Naive B cell (primary cell): ENCODE measurements at regions not wholly inside any gene's neighbourhood (a gene's known extent, or its start where the extent isn't known, plus 50 kb on each side); places are given as distances from the start of the nearest gene placed in this dataset.

ENCODE experiments used
- ATAC-seq, 2 donors: fragments of 150-1000 bp; cut with Tn5 transposase; 2 replicates each; pipeline ENCODE4 v1.10.0; 2021; ENCODE audit warnings: low read depth in 2 of 2, mild to moderate bottlenecking in 2 of 2, moderate library complexity in 2 of 2
- DNase-seq: peaks from one replicate; pipeline ENCODE4 v3.0.0; 2022
- H3K27ac Mint-ChIP-seq, 6 donors: one replicate each; pipeline ENCODE4 v1.8.0; 2020 to 2022; ENCODE audit warnings: mild to moderate bottlenecking in 6 of 6, mixed read lengths in 6 of 6, moderate library complexity in 5 of 6, inconsistent platforms in 2 of 6
- H3K27me3 Mint-ChIP-seq, 3 donors: one replicate each; pipeline ENCODE4 v1.8.0; 2021 to 2022; ENCODE audit warnings: mixed read lengths in 3 of 3, mild to moderate bottlenecking in 1 of 3
- H3K36me3 Mint-ChIP-seq, 2 donors: one replicate each; pipeline ENCODE4 v1.8.0; 2020 to 2022; ENCODE audit warnings: mixed read lengths in 2 of 2, inconsistent platforms in 1 of 2, mild to moderate bottlenecking in 1 of 2
- H3K4me1 Mint-ChIP-seq, 3 donors: one replicate each; pipeline ENCODE4 v1.8.0; 2020 to 2022; ENCODE audit warnings: mixed read lengths in 3 of 3, inconsistent platforms in 1 of 3, mild to moderate bottlenecking in 1 of 3, moderate library complexity in 1 of 3
- H3K4me3 Mint-ChIP-seq, 8 donors: one replicate each; pipeline ENCODE4 v1.8.0; 2020 to 2022; ENCODE audit warnings: mild to moderate bottlenecking in 8 of 8, mixed read lengths in 8 of 8, moderate library complexity in 8 of 8, inconsistent platforms in 2 of 8
- H3K9me3 Mint-ChIP-seq, 7 donors: one replicate each; pipeline ENCODE4 v1.8.0; 2020 to 2022; ENCODE audit warnings: mixed read lengths in 7 of 7, mild to moderate bottlenecking in 5 of 7, inconsistent platforms in 2 of 7, moderate library complexity in 1 of 7

DNA sequence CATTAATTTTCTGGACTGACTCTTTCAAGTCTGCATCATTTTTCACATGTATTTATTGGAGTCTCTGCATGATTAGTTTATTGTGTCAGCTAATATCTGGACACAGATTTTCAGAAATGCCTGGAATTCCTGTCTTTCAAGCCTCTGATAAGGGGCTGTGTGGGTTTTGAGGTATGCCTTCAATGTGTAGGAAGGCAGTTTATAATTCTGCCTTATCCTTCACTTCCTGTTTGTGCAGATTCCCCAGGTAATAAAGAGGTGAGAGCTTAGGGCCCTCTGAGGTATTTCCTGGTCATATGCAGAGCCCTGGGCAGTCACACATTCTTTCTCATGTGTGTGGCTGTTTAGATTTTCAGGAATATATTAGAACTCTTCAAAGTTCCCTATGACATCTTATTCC is 79.4 kb upstream of the PRKCQ start:
- Mint-ChIP-seq H3K27me3 (peaks cover 8 to 29% (median 9%) of the 10 kb centered on the region in 3 donors), H3K9me3 (peaks cover 0 to 6% (median 1%) of the 10 kb centered on the region in 7 donors), H3K4me3 (no peak overlapping the region), H3K27ac (no peak overlapping the region), H3K4me1 (no peaks in the 10 kb centered on the region), H3K36me3 (no peaks in the 10 kb centered on the region)
- DNase-seq: no peak
- no peak for ATAC-seq

DNA sequence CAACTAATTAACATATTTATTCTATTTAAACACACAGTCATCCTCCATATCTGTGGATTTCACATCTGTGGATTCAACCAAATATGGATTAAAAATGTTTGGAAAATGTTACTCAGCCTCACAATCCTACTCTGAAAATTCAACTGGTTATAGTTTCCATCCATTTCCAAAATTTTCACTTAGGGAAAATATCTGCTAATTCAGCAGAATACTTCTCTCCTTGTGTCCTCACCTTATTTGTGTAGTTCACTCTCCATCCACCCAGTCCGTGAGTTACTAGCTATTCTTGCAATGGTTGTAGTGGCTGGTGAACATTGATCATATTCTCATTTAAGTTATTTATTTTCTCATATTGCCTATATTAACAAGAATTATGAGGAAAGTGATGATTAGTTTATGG is 77.6 kb upstream of the PRKCQ start:
- Mint-ChIP-seq H3K27ac (no peak overlapping the region), H3K4me3 (no peak overlapping the region), H3K36me3 (no peaks in the 10 kb centered on the region), H3K27me3 (peaks cover 8 to 37% (median 13%) of the 10 kb centered on the region in 3 donors), H3K4me1 (no peaks in the 10 kb centered on the region), H3K9me3 (peaks cover 0 to 6% (median 1%) of the 10 kb centered on the region in 7 donors)
- ATAC-seq (no peak), DNase-seq (no peak)

DNA sequence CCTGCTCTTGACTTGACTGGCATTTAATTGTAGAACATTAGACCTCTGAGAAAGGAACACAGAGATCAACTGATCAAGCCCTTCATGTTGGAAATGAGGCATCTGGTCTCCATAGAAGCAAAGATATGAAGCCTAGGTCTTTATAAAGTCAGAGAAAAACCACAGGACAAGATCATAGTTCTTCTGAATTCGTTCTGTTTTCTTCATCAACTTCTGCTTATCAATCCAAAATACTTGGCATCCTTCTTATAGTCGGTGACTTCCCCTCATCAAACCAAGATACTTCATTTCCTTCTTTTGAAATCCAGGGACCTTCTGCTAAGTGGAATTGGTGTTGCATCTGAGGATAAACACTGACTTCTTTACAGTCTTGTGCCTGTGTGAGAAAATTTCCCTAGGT is 77.1 kb upstream of the PRKCQ start:
- Mint-ChIP-seq H3K4me1 (no peaks in the 10 kb centered on the region), H3K27me3 (peaks cover 8 to 37% (median 13%) of the 10 kb centered on the region in 3 donors), H3K27ac (no peak overlapping the region), H3K9me3 (peaks cover 0 to 6% (median 1%) of the 10 kb centered on the region in 7 donors), H3K36me3 (no peaks in the 10 kb centered on the region), H3K4me3 (no peak overlapping the region)
- DNase-seq (no peak), ATAC-seq (no peak)

GRCh38 chr10:6654571-6654970 is 74.5 kb upstream of the PRKCQ start:
- DNase-seq: no peak
- ATAC-seq: no peak
- Mint-ChIP-seq H3K36me3 (no peaks in the 10 kb centered on the region), H3K9me3 (peaks cover 0 to 6% (median 0%) of the 10 kb centered on the region in 7 donors), H3K27ac (no peak overlapping the region), H3K4me3 (no peak overlapping the region), H3K27me3 (peaks cover 8 to 29% (median 13%) of the 10 kb centered on the region in 3 donors), H3K4me1 (no peaks in the 10 kb centered on the region)

DNA sequence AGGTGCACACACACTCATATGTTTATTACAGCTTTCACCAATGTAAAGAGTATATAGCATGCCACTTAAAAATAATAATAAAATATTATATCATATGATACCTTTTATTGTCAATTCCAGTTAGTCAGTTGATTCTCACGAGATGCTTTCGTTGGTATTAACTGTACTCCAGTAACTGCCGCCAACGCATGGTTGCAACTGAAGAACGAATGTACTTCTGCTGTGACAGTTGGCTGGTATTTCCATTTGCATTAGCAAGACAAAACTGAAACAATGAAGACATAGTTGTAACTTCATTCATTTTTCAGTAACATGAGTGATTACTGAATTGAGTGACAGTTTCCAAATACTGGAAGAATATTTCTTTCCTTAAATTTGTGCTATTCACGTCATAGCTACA is 70.5 kb upstream of the PRKCQ start:
- Mint-ChIP-seq H3K9me3 (peaks cover 0 to 2% (median 0%) of the 10 kb centered on the region in 7 donors), H3K36me3 (no peaks in the 10 kb centered on the region), H3K27me3 (peaks cover 0 to 14% (median 11%) of the 10 kb centered on the region in 3 donors), H3K27ac (no peak overlapping the region), H3K4me1 (no peaks in the 10 kb centered on the region), H3K4me3 (no peak overlapping the region)
- DNase-seq (no peak), ATAC-seq (no peak)

DNA sequence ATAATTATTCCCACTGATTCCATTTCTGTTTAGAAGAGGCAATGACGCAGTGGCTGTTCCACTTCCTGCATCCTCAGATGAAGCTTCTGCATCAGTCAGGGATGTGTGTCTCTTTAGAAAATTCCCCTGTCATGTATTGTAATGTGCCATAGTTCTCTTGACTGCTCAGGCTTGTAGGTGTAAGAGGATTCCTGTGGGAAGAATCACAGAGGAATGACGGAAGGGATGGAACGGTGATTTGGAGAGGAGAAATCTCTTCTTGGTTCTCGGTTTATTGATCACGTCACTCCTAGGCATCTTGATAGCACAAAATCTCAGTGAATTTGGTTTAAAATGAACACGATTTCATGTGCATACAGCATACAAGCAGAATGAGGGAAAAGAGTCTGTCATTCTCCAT is 69.8 kb upstream of the PRKCQ start:
- no peak overlapping the region for H3K4me3 Mint-ChIP-seq
- no peak for ATAC-seq

DNA sequence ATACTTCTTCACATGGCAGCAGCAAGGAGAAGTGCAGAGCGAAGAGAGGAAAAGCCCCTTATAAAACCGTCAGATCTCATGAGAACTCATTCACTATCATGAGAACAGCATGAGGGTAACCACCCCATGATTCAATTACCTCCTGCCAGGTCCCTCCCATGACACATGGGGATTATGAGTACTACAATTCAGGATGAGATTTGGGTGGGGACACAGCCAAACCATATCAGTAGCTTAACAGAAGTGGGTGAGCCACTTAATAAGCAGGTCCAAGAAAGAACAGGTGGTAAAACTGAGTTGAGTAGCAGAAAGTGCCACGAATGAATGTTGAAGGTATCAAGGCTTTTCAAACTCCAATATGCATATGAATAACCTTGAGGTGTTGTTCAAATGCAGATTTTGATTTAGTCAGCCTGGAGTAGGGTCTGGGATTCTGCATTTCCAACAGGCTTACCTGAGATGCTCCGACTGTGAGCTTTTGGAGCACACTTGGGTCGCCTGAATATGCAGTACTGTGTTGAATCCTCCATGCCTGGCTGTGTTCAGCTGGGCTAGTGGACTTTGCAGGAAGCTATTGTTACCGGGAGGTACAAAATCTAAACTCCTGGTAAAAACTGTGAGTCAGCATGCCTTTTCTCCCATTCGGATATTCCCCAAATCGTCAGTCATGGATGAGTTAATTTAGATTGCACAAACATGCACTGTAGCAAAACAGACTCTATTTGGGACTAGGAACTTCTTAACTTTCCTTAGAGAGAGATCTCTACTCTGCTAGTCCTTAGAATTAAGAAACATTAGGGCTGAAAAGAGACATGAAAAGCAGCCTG is 69.0 kb upstream of the PRKCQ start:
- no peak overlapping the region for H3K4me3 Mint-ChIP-seq
- peaks cover 0 to 2% (median 0%) of the 10 kb centered on the region in 7 donors for H3K9me3 Mint-ChIP-seq
- no peaks in the 10 kb centered on the region for H3K4me1 Mint-ChIP-seq
- peaks cover 0 to 19% (median 9%) of the 10 kb centered on the region in 3 donors for H3K27me3 Mint-ChIP-seq
- H3K27ac Mint-ChIP-seq: no peak overlapping the region
- ATAC-seq (no peak), DNase-seq (no peak)
- H3K36me3 Mint-ChIP-seq: no peaks in the 10 kb centered on the region

More for the DNA sequence above, 69.8 kb upstream of the PRKCQ start:
- Mint-ChIP-seq H3K4me1 (no peaks in the 10 kb centered on the region), H3K36me3 (no peaks in the 10 kb centered on the region), H3K9me3 (peaks cover 0 to 2% (median 0%) of the 10 kb centered on the region in 7 donors), H3K27me3 (peaks cover 0 to 16% (median 9%) of the 10 kb centered on the region in 3 donors), H3K27ac (no peak overlapping the region)
- DNase-seq: no peak

DNA sequence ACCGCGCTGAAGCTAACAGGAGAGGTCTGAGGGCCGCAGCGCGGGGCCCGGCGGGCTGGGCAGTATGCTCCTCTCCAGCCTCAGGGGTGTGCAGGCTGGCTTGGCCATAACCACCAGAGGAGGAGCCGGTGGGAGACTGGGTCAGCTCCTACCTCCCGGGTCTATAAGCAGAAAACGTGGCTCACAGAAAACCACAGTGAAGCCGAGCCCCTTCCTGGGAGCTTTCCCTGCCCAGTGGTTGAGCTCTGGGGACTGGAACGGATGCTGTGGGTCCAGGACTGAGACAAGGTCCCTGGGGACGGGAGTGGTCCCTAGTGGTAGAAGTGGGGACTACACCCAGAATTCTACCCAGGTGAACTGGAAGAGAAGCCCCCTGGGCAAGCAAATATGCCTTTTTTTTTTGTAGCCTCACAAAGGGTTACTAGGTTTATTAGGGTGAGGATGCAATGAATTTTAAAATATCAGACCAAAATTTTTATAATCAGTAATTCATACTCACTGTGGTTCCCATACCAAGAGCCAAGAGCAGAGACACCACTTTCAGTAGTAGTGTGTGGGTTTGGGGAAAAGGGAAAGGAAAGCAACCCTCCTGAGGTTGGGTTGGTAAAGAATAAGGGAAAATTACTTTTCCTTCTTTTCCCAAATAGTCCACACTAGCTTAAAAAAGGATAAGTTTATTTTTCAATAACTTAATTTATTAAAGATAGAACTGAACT is 67.9 kb upstream of the PRKCQ start:
- no peaks in the 10 kb centered on the region for H3K36me3 Mint-ChIP-seq
- DNase-seq (peak; percentile 14), ATAC-seq (peak; percentile 50 to 55)
- peaks cover 2 to 17% (median 4%) of the 10 kb centered on the region in 3 donors for H3K27me3 Mint-ChIP-seq
- H3K9me3 Mint-ChIP-seq: peaks cover 0 to 2% (median 0%) of the 10 kb centered on the region in 7 donors
- H3K27ac Mint-ChIP-seq: peak overlapping the region in 1 of 6 donors; percentile 56
- no peaks in the 10 kb centered on the region for H3K4me1 Mint-ChIP-seq
- H3K4me3 Mint-ChIP-seq: no peak overlapping the region

DNA sequence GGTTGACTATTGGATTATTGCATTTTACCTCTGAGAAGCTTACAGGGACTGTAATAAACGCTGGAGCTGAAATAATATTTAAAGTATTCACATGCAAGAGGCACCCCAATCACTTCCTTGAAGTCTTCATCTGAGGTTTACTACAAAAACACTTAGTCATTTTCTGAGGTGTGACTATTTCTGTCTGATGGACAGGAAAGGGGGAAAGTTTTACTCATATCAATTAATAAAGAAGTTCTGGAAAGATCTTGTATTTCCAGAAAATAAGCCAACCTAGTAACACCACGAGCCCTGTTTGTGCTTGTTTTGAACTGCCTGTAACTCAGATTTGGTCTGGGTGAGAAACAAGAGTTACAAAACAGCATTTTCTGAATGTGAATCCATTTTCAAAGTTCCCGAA is 63.9 kb upstream of the PRKCQ start:
- peaks cover 0 to 4% (median 0%) of the 10 kb centered on the region in 7 donors for H3K9me3 Mint-ChIP-seq
- no peak overlapping the region for H3K27ac Mint-ChIP-seq
- ATAC-seq (no peak), DNase-seq (no peak)
- no peaks in the 10 kb centered on the region for H3K36me3 Mint-ChIP-seq
- H3K27me3 Mint-ChIP-seq: peaks cover 11 to 28% (median 13%) of the 10 kb centered on the region in 3 donors
- H3K4me3 Mint-ChIP-seq: no peak overlapping the region
- H3K4me1 Mint-ChIP-seq: no peaks in the 10 kb centered on the region

GRCh38 chr10:6642876-6643275 is 62.8 kb upstream of the PRKCQ start:
- Mint-ChIP-seq H3K4me1 (no peaks in the 10 kb centered on the region), H3K9me3 (peaks cover 0 to 4% (median 0%) of the 10 kb centered on the region in 7 donors), H3K27me3 (peaks cover 11 to 23% (median 13%) of the 10 kb centered on the region in 3 donors), H3K27ac (no peak overlapping the region), H3K36me3 (no peaks in the 10 kb centered on the region), H3K4me3 (no peak overlapping the region)
- no peak for ATAC-seq
- DNase-seq: no peak

- Mint-ChIP-seq H3K4me3 (no peak overlapping the region), H3K9me3 (peaks cover 0 to 4% (median 0%) of the 10 kb centered on the region in 7 donors), H3K4me1 (no peaks in the 10 kb centered on the region), H3K36me3 (no peaks in the 10 kb centered on the region), H3K27ac (no peak overlapping the region), H3K27me3 (peaks cover 11 to 25% (median 13%) of the 10 kb centered on the region in 3 donors)
- ATAC-seq (no peak), DNase-seq (no peak)
Measured at GRCh38 chr10:6640433-6641040, 60.5 kb upstream of the PRKCQ start.

DNA sequence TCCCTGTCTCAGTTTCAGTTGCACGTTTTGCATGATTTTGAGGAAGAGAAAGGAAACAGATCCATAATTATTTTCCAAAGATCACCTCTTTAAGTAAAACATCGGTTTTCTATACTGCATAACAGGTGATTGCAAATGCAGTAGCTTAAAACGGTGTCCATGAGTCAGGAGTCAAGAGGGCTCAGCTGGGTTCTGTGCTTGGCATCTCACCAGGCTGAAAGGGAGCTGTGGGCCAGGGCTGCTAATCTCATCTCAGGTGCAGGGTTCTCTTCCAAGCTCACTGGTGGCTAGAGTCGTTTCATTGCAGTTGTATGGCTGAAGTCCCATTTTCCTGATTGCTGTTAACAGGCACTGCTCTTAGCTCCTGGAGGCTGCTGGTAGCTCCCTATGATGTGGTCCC is 57.0 kb upstream of the PRKCQ start:
- Mint-ChIP-seq H3K9me3 (peaks cover 0 to 2% (median 0%) of the 10 kb centered on the region in 7 donors), H3K36me3 (no peaks in the 10 kb centered on the region), H3K4me3 (no peak overlapping the region), H3K27me3 (peaks cover 8 to 19% (median 16%) of the 10 kb centered on the region in 3 donors), H3K27ac (no peak overlapping the region), H3K4me1 (no peaks in the 10 kb centered on the region)
- DNase-seq (no peak), ATAC-seq (no peak)

DNA sequence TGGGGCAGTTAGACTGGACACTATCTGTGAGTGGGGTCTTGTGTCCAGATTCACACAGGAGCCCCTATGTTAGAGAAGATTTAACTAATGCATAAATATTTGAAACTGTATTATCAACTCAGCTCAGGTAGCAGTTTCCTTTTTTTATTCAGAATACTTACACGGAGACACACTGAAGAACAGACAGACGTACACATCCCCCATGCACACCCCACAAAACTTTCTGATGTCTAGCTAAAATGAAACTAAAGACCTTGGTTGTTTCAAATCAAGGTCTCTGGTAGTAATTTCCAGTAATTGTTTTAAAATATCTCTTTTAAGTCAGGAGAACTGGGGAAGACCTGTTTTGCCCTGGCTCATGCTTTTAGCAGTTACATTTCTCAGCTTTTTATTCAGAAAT is 55.7 kb upstream of the PRKCQ start:
- Mint-ChIP-seq H3K4me1 (no peaks in the 10 kb centered on the region), H3K36me3 (no peaks in the 10 kb centered on the region), H3K4me3 (no peak overlapping the region), H3K9me3 (peaks cover 0 to 2% (median 0%) of the 10 kb centered on the region in 7 donors), H3K27ac (no peak overlapping the region), H3K27me3 (peaks cover 6 to 17% (median 16%) of the 10 kb centered on the region in 3 donors)
- DNase-seq (no peak), ATAC-seq (no peak)
